ENCODE measurements at regions not wholly inside any gene's neighbourhood (a gene's known extent, or its start where the extent isn't known, plus 50 kb on each side); places are given as distances from the start of the nearest gene placed in this dataset.

GRCh38 chr15:58348095-58348812 is 83.5 kb upstream of the LIPC start:
- no peak overlapping the region for H3K4me3 Mint-ChIP-seq (ENCODE audit: unreplicated experiment)
- peaks cover 2% of the 10 kb centered on the region for H3K9me3 Mint-ChIP-seq (ENCODE audit: low read depth)
- no peak for TF ChIP-seq CTCF (IDR thresholded peaks at IDR 0.05)
- no peak for DNase-seq (ENCODE audit: low spot score)
- H3K27ac Mint-ChIP-seq (ENCODE audit: unreplicated experiment): no peak overlapping the region
- H3K36me3 Mint-ChIP-seq (ENCODE audit: low read depth): peaks cover 2% of the 10 kb centered on the region
- H3K27me3 Mint-ChIP-seq (ENCODE audit: low read depth): peaks cover 2% of the 10 kb centered on the region
- peaks cover 4% of the 10 kb centered on the region for H3K4me1 Mint-ChIP-seq (ENCODE audit: low read depth)

GRCh38 chr15:58352026-58352929 is 79.5 kb upstream of the LIPC start:
- TF ChIP-seq CTCF (IDR thresholded peaks at IDR 0.05): no peak

GRCh38 chr15:58355382-58355971 is 76.3 kb upstream of the LIPC start:
- Mint-ChIP-seq H3K36me3 (ENCODE audit: low read depth) (peaks cover under 1% of the 10 kb centered on the region), H3K9me3 (ENCODE audit: low read depth) (no peaks in the 10 kb centered on the region), H3K27ac (ENCODE audit: unreplicated experiment) (no peak overlapping the region), H3K4me1 (ENCODE audit: low read depth) (no peaks in the 10 kb centered on the region), H3K4me3 (ENCODE audit: unreplicated experiment) (no peak overlapping the region), H3K27me3 (ENCODE audit: low read depth) (peaks cover 9% of the 10 kb centered on the region)
- no peak for DNase-seq (ENCODE audit: low spot score)
- no peak for TF ChIP-seq CTCF (IDR thresholded peaks at IDR 0.05)

More at GRCh38 chr15:58352026-58352929, 79.5 kb upstream of the LIPC start:
- Mint-ChIP-seq H3K9me3 (ENCODE audit: low read depth) (no peaks in the 10 kb centered on the region), H3K36me3 (ENCODE audit: low read depth) (peaks cover 2% of the 10 kb centered on the region), H3K4me1 (ENCODE audit: low read depth) (no peaks in the 10 kb centered on the region), H3K27me3 (ENCODE audit: low read depth) (peaks cover 8% of the 10 kb centered on the region), H3K4me3 (ENCODE audit: unreplicated experiment) (no peak overlapping the region), H3K27ac (ENCODE audit: unreplicated experiment) (no peak overlapping the region)
- no peak for DNase-seq (ENCODE audit: low spot score)

- H3K36me3 Mint-ChIP-seq (ENCODE audit: low read depth): peaks cover 2% of the 10 kb centered on the region
- H3K27ac Mint-ChIP-seq (ENCODE audit: unreplicated experiment): no peak overlapping the region
- DNase-seq (ENCODE audit: low spot score): no peak
- peaks cover 9% of the 10 kb centered on the region for H3K27me3 Mint-ChIP-seq (ENCODE audit: low read depth)
- H3K4me3 Mint-ChIP-seq (ENCODE audit: unreplicated experiment): no peak overlapping the region
- no peaks in the 10 kb centered on the region for H3K9me3 Mint-ChIP-seq (ENCODE audit: low read depth)
- TF ChIP-seq CTCF (IDR thresholded peaks at IDR 0.05): no peak
- H3K4me1 Mint-ChIP-seq (ENCODE audit: low read depth): peaks cover 2% of the 10 kb centered on the region
Measured at GRCh38 chr15:58355973-58356372, 75.8 kb upstream of the LIPC start.

All from chondrocyte (in vitro differentiated cells).